Midbrain (tissue), 1 donor: ENCODE measurements at regions not wholly inside any gene's neighbourhood (a gene's known extent, or its start where the extent isn't known, plus 50 kb on each side); places are given as distances from the start of the nearest gene placed in this dataset.
"Not testable (repeated sequence)": the region's sequence is repeated elsewhere in the genome, so short reads cannot be mapped to it uniquely, and the experiment has no call there.

Experiments
- DNase-seq: peaks from one replicate; lab custom pipeline; 2025; lab: John Stamatoyannopoulos, UW

- DNase-seq = no peak
These were observed 418.5 kb upstream of the RUNX1 start for GRCh38 chr21:35467566-35467965.

- not testable (repeated sequence) for DNase-seq
These were observed 417.6 kb upstream of the RUNX1 start for GRCh38 chr21:35466681-35467080.

- DNase-seq = no peak
These were observed 416.6 kb upstream of the RUNX1 start for GRCh38 chr21:35465741-35466140.

- DNase-seq = no peak
These were observed 412.6 kb upstream of the RUNX1 start for GRCh38 chr21:35461700-35462099.

- DNase-seq = no peak
These were observed 411.3 kb upstream of the RUNX1 start for GRCh38 chr21:35460441-35460840.

- DNase-seq = no peak
These were observed 409.3 kb upstream of the RUNX1 start for GRCh38 chr21:35458405-35458804.

- no peak for DNase-seq
These were observed 408.1 kb upstream of the RUNX1 start for GRCh38 chr21:35457097-35457804.

- DNase-seq = no peak
These were observed 402.2 kb upstream of the RUNX1 start for GRCh38 chr21:35451276-35451675.

GRCh38 chr21:35450830-35451229 is 401.7 kb upstream of the RUNX1 start:
- DNase-seq = no peak

- no peak for DNase-seq
These were observed 400.7 kb upstream of the RUNX1 start for GRCh38 chr21:35449846-35450245.

GRCh38 chr21:35448876-35449599 is 399.9 kb upstream of the RUNX1 start:
- no peak for DNase-seq

- DNase-seq = no peak
These were observed 395.3 kb upstream of the RUNX1 start for GRCh38 chr21:35444391-35444790.

- no peak for DNase-seq
These were observed 392.9 kb upstream of the RUNX1 start for GRCh38 chr21:35441868-35442582.

- DNase-seq = no peak
These were observed 389.7 kb upstream of the RUNX1 start for GRCh38 chr21:35438643-35439404.

GRCh38 chr21:35437941-35438340 is 388.8 kb upstream of the RUNX1 start:
- no peak for DNase-seq

GRCh38 chr21:35436899-35437298 is 387.8 kb upstream of the RUNX1 start:
- no peak for DNase-seq

- not testable (repeated sequence) for DNase-seq
These were observed 383.5 kb upstream of the RUNX1 start for GRCh38 chr21:35432601-35433000.

GRCh38 chr21:35430260-35430659 is 381.2 kb upstream of the RUNX1 start:
- DNase-seq = no peak

- DNase-seq = no peak
These were observed 379.8 kb upstream of the RUNX1 start for GRCh38 chr21:35428937-35429336.

GRCh38 chr21:35428489-35428888 is 379.4 kb upstream of the RUNX1 start:
- no peak for DNase-seq

- no peak for DNase-seq
These were observed 378.9 kb upstream of the RUNX1 start for GRCh38 chr21:35428001-35428320.

- DNase-seq = no peak
These were observed 378.4 kb upstream of the RUNX1 start for GRCh38 chr21:35427320-35428000.
